Activated CD4-positive, alpha-beta T cell treated with anti-CD3 and anti-CD28 coated beads, Interleukin-2, amount 50 U/mL, for 48 hours (primary cell): ENCODE measurements at regions not wholly inside any gene's neighbourhood (a gene's known extent, or its start where the extent isn't known, plus 50 kb on each side); places are given as distances from the start of the nearest gene placed in this dataset.
"Not testable (repeated sequence)": the region's sequence is repeated elsewhere in the genome, so short reads cannot be mapped to it uniquely, and the experiment has no call there.

Experiments used
- DNase-seq, 2 experiments: peaks; one replicate each; pipeline ENCODE4 v3.0.0-alpha.2; 2020

DNA sequence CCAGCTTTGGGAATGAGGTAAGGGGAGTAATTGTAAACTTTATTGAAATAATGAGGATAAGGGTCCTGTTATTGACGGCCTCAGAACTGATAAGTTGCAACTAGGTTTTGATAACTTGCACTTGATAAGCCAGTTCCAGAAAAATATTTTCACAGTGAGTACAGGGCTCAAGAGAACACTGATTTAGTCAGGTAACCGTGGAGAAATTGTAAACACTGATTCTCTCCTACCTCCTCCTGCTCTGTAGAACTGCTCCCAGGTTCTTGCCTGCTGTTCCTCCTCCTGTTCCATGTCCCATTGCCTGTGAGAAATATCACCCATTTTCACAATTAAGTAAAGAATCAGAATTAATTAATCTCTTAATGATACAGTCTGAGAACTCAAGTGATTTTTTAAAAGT is 55.0 kb upstream of the CXXC4 start:
- DNase-seq: no peak

DNA sequence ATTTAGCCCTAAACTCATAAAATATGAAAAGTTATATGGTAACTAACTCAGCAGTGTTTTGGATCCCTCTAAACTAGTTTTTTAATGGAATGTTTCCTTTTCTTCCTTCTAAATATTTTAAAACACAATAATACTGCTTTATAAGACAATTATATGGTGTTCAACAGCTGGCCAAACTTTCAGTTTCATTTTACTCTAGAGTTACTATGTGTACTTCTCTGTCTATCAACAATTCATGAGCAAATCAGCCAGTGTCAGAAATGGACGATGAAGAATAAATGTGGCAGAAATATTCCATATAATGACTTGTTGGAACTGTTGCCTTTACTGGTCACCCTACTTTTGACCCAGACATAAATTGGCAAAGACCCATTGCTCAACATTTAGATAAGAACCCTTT is 64.8 kb upstream of the CXXC4 start:
- DNase-seq: no peak

DNA sequence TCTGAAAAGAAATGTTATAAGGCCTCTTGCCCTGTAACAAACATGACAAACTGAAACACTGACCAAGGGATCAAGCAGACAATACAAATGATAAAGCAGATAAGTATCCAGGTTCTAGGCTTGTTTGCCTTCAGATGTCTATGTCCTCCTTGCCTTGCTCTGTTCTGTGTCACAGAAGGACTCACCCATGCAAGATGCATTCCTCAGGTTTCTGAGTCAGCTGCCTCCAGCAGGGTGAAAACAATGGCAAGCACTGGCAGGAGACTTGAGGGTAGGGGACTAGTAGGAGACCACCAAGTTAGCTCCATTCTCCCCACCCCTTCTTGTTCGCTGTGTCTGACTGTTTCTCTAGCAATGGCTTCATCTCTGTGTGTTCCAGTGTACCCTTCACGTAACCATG is 76.6 kb upstream of the CXXC4 start:
- DNase-seq: no peak

DNA sequence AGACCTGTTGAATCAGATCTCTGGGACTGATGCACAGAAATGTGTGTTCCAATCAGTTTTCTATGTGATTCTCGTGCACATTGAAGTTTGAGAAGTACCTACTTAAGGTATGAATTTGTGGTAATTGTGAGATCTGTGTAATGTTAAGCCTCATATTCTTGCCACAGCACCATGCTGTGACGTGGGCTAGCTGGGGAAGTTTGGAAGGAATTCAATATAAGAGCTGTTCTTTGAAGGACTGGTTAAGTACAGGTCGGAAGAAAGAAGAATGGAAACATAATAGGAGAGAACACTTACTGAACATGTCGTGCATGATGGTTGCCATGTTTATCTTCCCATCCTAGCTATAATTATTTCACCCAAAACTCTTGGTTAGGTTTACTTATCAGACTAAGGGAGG is 79.7 kb upstream of the CXXC4 start:
- no peak for DNase-seq

DNA sequence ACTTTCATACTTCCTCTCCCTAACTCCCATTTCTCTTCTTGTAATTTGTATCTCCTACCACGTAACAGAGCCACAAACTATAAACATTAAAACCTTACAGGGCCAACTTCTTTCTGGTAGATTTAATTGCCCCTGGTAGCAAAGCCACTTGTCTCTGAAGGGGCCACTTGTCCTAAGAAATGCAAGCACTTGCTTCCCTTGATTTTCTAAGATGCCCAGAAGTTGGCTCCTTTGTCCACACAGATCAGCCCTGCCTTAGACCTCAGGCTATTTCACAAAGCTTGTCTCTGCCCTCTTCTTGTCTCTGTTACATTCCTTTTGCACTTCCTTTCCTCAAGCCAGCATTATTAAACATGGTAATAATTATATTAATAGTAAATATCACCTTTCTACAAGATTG is 80.6 kb upstream of the CXXC4 start:
- no peak for DNase-seq

DNA sequence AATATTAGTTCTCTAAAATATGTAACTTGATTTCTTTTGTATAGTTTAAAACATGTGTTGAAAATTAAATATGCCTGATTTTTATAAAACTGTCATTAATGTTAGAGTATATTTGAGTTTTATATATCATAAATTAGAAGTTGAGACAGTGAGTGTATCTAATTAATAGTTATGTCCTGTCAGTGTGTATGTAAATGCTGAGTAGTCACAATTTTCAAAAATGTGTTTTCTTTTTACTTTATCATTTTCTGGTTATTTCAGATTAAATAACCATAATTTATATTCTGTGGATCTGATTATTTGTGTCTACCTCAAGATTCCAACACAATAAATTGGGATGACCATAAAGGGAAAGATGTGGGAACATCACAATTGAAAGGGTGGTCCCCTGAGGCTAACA is 82.7 kb upstream of the CXXC4 start:
- no peak for DNase-seq

DNA sequence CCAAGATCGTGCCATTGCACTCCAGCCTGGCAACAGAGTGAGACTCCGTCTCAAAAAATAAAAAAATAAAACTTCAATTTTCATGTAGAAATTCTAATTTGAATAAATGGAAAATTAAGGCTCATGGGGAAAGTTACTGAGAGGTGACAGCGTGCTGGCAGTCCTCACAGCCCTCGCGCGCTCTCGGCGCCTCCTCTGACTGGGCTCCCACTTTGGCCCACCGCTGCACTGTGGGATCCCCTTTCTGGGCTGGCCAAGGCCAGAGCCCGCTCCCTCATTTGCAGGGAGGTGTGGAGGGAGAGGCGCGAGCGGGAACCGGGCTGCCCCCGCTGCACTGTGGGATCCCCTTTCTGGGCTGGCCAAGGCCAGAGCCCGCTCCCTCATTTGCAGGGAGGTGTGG is 86.8 kb upstream of the CXXC4 start:
- DNase-seq: not testable (repeated sequence)

DNA sequence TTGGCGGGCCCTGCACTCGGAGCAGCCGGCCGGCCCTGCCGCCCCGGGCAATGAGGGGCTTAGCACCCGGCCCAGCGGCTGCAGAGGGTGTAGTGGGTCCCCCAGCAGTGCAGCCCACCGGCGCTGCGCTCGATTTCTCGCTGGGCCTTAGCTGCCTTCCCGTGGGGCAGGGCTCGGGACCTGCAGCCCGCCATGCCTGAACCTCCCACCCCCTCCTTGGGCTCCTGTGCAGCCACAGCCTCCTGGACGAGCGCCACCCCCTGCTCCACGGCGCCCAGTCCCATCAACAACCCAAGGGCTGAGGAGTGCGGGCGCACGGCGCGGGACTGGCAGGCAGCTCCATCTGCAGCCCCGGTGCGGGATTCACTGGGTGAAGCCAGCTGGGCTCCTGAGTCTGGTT is 87.4 kb upstream of the CXXC4 start:
- DNase-seq: not testable (repeated sequence)

DNA sequence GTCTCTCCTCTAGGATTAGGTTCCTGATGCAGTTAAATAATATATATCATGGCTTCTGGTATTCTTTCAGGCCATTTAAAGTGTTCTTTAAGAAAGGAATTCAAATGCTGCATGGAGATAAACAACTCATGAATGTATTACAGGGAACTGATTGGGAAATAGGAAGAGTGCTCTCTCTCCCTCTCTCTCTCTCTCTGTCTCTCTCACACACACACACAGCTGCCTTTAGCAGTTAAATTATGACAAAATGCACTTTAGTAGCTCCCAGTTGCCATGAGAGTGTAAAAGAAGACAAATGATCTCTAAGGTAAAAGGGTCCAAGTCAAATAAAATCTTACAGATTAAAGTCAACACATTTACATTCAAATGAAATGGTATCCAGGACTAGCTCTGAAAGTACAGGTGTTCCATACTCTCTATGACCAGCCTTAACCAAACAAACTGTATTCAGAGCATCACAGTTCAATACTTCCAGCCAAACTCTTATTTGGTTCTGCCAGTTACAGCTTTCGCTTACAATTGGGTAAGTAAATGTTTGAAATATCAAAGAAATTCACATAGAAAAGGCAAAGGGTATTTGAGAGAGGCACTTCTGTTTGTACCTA is 94.7 kb upstream of the CXXC4 start:
- DNase-seq: no peak

DNA sequence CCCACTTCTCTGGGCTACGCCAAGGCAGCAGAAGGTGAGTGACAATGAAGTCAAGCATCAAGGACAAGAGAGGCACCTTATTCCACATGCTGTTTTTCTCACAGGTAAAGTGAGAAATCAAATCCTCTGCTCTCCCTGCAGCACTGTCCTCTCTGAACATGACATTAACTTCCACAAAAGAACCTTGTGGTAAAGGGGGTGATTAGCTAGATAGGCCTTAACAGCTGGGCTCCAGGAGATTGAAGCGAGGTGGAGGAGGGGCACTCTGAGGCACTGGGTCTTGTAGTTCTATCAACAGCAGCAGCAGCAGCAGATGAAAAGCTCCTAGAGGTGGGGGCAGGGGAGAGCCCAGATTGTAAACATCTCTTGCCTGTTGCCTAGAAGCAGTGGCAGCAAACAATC is 96.8 kb upstream of the CXXC4 start:
- no peak for DNase-seq

DNA sequence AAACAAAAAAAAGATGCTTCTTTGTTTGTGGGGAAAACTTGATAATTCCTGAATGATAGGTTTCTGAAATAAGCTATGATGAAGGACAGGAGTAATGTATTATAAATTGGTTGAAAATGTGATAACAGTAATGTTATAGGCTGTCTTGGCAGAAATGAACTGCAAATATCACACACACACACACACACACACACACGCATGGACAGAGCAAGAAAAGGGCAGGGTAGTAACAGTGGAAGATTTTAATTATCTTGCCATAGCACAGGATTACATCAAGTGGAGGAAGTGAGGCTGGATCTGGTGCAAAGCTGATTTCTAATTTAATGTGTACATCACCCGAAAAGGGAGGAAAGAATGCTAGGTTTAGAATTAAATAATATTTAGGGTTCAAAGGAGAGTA is 97.5 kb upstream of the CXXC4 start:
- DNase-seq: no peak

DNA sequence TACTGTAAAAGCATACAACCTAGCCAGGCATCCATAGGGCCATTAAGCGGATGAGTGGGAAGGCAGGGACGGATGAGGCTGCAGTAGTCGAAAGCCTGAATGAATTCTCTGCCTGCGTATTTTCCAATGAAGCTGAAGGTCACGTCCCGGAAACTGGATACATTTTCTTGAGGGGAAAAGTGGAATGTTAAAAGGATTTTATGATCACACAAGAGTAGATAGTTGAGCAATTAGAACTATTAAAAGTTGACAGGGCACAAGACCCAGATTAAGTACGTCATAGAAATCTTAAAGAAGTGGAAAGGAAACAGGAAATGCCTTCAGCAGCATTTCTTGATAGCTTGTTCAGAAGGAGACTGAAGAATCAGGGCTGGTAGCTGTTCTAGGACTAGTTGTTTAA is 98.3 kb upstream of the CXXC4 start:
- no peak for DNase-seq

DNA sequence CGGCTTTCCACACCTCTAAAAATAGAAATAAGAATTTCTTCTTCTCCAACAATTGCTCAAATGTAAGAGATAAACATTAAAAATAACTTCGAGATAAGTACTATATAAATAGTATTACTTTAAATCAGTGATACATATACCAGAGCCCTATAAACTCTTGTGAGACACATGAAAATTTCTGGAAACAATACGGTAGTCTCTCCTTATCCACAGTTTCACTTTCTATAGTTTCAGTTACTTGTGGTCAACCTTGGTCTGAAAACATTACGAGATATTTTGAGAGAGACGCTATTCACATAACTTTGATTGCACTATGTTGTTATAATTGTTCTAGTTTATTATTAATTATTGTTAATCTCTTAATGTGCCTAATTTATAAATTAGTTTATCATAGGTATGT is 101.5 kb upstream of the CXXC4 start:
- no peak for DNase-seq

DNA sequence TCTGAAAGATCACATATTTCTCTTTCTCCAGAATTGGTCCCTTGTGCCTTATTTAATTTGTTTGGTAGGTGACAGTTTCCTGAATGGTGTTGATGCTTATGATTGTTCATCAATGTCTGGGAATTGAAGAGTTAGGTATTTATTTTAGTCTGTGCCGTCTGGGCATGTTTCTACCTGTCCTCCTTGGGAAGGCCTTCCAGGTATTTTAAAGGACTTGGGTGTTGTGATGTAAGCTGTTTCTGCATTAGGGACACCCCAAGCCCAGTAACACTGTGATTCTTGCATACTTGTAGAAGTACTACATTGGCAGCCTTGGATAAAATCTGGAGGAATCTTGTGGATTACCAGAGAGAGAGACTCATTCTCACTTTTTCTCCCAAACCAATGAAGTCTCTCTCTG is 120.8 kb upstream of the CXXC4 start:
- DNase-seq: no peak

DNA sequence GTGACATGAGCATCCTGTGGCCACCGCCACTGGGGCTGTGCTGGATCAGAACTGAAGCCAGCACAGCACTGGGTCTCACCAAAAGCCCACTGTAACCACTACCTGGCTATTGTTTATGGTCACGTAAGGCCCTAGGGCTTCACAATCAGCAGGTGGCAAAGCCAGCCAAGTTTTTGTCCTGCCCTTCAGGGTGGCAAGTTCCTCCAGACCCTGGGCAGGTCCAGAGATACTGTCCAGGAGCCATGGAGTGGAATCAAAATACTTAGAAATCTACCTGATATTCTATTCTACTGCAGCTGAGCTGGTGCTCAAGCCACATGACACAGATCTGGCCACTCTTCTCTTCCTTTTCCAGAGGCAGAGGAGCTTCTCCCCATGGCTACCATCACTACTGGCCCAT is 121.2 kb upstream of the CXXC4 start:
- DNase-seq: no peak

DNA sequence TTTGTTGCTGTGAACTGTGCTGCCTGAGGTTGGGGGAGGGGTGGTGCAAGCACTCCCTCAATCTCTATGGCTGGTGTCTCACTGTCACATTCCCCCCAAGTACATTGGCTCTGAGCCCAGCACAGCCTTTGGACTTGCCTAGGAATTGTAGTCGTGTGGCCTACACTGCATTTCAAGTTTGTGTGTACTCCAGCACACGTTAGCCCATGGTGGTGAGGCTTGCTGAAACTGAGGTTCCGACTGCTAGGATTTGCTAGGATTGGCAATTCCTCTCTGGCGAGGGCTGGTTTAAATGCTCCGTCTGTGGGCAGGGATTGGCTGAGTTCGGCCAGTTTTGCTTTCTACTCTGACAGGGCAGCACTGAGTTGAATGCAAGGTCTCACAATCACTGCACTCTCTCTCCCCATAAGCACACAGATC is 121.7 kb upstream of the CXXC4 start:
- DNase-seq: no peak

DNA sequence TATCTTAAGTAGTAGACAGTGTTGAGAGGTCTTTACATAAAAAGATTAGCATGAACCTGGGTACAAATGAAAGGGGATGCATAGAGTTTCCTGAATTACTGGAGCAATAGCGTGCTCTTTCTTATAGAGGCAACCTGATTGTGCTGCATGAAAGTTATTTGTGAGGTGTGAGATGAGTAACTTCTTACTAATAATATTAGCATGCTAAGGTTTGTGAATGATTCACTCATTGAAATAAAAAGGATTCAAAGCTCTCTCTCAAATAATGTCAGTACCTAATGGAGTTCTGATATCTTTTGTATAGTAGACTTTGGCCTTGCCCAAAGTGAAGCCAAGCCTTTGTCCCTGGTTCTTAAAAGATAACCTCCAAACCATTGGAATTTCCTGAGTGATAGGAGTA is 131.0 kb upstream of the CXXC4 start:
- DNase-seq: no peak

DNA sequence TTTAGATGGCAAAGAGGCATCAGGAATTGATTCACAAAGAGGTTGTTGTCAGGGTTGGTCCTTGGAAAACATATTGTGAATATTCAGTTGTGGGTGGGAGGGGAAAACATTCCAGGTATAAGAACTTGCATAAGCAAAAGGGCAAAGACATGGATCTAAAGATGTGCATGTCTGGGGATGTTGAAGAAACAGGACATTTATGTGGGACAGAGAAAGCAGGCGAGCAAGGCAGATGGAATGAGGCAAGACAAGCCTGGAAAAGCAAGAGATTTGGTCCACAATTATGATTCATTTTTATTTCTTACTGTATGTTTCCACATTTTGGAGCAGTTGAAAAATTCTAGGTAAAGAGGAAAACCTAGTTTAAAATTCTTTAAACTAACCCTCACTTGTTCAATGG is 134.9 kb upstream of the CXXC4 start:
- no peak for DNase-seq

DNA sequence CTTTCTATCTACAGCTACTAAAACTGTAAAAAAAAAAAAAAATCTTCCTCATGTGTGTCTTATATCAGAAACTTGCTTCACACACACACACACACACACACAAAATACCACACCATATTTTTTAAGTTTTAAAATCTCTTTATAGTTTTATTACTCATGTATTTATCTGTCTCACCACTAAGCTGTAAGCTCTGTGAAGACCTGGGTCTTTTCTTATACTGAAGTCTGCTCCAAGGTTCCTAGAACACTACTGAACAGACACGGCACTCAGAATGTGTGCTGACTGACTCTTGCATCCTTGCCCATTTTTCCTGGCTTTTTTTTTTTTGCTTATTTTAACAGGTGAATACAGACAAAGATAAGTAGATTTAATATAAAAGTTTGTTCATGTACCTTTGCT is 135.6 kb upstream of the CXXC4 start:
- no peak for DNase-seq

DNA sequence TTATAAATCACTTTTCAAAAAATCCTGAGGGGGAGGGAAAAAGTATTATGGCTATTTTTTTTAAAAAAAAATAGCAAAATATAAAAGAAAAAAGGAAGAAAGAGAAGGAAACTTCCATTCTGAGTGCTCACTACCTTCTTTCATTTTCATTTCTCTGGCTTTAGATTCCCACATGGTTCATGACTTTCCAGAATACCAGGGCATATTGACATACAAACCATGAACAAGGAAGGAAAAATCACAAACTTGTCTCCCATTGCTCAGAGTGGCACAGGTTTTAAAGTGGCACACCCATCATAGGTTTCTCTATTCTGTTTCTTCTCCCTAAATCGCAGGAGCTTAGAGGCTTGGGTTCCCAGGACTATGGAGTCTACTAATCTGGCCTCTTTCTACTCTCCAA is 136.3 kb upstream of the CXXC4 start:
- DNase-seq: no peak

DNA sequence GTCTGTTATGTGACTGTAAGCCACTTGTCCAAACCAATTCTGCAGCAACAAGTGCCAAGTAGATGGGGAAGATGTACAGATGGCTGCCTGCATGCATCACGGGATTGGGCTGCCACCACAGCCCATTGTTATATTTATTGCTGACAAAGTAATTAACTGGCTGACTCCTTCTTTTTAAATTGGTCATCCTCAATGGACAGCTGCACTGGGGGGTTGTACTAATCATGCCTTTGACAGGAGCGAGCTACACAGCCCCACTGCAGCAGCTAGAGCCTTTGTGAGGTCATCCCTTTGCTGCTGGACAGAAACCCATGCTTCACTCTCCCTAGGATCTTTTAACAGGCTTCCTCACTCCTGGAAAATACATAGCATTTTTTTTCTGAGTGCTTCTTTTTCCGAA is 146.7 kb upstream of the CXXC4 start:
- DNase-seq: no peak

DNA sequence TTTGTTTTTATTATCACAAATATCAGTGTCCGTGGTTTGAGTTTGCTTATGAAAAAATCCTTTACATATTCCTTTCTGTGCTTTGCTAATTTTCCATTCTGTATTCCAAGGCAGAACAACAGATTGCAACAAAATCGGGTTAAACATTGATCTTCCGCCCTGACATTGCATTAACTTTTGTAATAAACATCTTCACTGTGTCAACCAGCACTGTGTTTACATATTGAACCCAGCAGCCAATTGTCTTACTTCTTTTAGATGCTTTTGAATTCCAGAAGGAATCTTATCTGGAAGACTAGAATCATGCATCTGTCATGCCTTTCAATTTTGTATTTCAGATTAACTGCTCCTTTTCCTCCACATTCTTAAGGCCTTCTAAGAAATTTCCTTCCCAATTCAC is 147.8 kb upstream of the CXXC4 start:
- no peak for DNase-seq

DNA sequence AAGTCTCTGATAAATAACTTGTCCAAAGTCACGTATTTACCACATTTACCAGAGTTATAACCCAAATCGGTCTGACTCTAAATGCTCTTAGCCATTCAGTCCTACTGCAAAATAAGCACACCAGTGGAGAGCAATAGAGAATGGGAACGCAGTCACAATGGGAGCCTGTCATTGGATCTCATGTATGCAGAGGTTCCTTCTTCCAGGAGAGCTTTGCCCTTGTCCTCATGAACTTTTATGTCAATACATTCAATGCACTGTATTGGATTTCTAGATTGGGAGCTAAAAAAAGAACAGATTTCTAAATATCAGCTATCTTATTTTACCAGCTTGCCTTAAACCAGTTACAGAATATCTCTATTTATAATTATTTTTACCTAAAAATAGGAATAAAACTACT is 149.1 kb upstream of the CXXC4 start:
- no peak for DNase-seq

DNA sequence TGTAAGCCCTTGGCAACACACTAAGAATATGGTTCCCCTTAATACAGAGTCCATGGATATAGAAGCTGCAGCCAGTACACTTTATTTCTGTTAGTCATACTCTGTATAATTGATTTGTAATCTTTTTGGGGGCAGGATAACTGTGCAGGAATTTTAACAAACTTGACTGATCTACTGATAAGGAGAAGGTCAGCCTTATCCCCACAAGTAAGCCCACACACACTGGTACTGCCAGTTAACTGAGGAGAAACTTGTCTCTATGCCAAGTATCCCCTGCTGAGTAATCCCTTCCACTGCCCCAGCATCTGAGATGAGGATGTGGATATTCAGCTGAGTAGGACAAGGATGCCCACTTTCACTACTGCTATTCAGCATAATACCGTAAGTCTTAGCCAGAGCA is 154.9 kb upstream of the CXXC4 start:
- DNase-seq: no peak

DNA sequence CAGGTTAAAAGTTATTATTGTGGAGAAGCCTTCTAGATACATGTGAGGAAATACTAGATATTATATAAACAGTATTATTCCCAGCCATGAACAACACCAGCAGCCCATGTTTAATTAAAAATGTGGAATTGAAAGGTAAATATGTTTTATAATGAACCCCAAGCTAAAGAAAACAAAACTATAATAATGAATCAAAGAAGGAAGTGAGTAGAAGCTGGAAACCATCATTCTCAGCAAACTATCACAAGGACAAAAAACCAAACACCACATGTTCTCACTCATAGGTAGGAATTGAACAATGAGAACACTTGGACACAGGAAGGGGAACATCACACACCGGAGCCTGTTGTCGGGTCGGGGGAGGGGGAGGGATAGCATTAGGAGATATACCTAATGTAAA is 167.6 kb upstream of the CXXC4 start:
- not testable (repeated sequence) for DNase-seq

DNA sequence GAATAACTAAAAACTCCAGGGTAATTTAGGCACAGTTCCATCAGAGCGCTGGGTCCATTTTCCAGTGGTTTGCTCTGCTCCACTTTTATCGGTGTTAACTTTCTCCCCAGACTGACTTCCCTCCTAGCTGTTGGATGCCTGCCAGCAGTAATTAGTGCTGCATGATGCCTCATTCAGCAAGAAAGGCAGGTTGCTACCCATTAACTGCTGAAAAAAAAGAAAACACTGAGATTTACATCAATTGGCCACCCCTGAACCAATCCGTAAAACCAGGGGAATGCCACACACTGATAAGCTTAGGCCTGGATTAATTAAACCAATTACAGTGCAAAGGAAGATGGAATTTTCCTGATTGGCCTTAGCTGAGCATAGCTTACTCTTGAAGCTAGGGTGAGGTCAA is 182.4 kb upstream of the CXXC4 start:
- no peak for DNase-seq
